Daoy (cell line): ENCODE measurements at regions not wholly inside any gene's neighbourhood (a gene's known extent, or its start where the extent isn't known, plus 50 kb on each side); places are given as distances from the start of the nearest gene placed in this dataset.

ENCODE experiments used
- DNase-seq: peaks from one replicate; pipeline ENCODE4 v3.0.0-alpha.2; 2015; ENCODE audit warnings: low read depth

- DNase-seq = no peak
Observed at GRCh38 chr3:90011596-90011995, 904.2 kb downstream of the EPHA3 start.

- DNase-seq = no peak
Observed at GRCh38 chr3:90011996-90012395, 904.6 kb downstream of the EPHA3 start.

GRCh38 chr3:90015688-90016356 is 908.4 kb downstream of the EPHA3 start:
- DNase-seq = no peak

GRCh38 chr3:90016555-90016954 is 909.1 kb downstream of the EPHA3 start:
- DNase-seq = no peak

- no peak for DNase-seq
Observed at GRCh38 chr3:90018779-90019178, 911.4 kb downstream of the EPHA3 start.

- no peak for DNase-seq
Observed at GRCh38 chr3:90025019-90025418, 917.6 kb downstream of the EPHA3 start.

- no peak for DNase-seq
Observed at GRCh38 chr3:90026406-90026805, 919.0 kb downstream of the EPHA3 start.

- DNase-seq = no peak
Observed at GRCh38 chr3:90031121-90031520, 923.7 kb downstream of the EPHA3 start.

- DNase-seq = no peak
Observed at GRCh38 chr3:90032980-90033641, 925.7 kb downstream of the EPHA3 start.

GRCh38 chr3:90034038-90034437 is 926.6 kb downstream of the EPHA3 start:
- DNase-seq = no peak

GRCh38 chr3:90035643-90036042 is 928.2 kb downstream of the EPHA3 start:
- DNase-seq = no peak

GRCh38 chr3:90036939-90037469 is 929.6 kb downstream of the EPHA3 start:
- no peak for DNase-seq

GRCh38 chr3:90039994-90040393 is 932.6 kb downstream of the EPHA3 start:
- DNase-seq = no peak

- no peak for DNase-seq
Observed at GRCh38 chr3:90040554-90040953, 933.1 kb downstream of the EPHA3 start.

GRCh38 chr3:90041995-90042394 is 934.6 kb downstream of the EPHA3 start:
- no peak for DNase-seq

- no peak for DNase-seq
Observed at GRCh38 chr3:90043287-90043686, 935.9 kb downstream of the EPHA3 start.

- no peak for DNase-seq
Observed at GRCh38 chr3:90044084-90044816, 936.8 kb downstream of the EPHA3 start.

- DNase-seq = no peak
Observed at GRCh38 chr3:90052425-90052950, 945.1 kb downstream of the EPHA3 start.

GRCh38 chr3:90054311-90054710 is 946.9 kb downstream of the EPHA3 start:
- no peak for DNase-seq

GRCh38 chr3:90055666-90056065 is 948.2 kb downstream of the EPHA3 start:
- DNase-seq = no peak

- no peak for DNase-seq
Observed at GRCh38 chr3:90056281-90057032, 949.0 kb downstream of the EPHA3 start.

GRCh38 chr3:90062016-90062415 is 954.6 kb downstream of the EPHA3 start:
- no peak for DNase-seq
